ENCODE measurements at regions not wholly inside any gene's neighbourhood (a gene's known extent, or its start where the extent isn't known, plus 50 kb on each side); places are given as distances from the start of the nearest gene placed in this dataset.

- no peaks in the 10 kb centered on the region for H3K27me3 ChIP-seq (replicated peaks)
- H3K36me3 ChIP-seq: no peaks in the 10 kb centered on the region
- H3K9me3 ChIP-seq (replicated peaks): no peaks in the 10 kb centered on the region
- no peak for DNase-seq (ENCODE audit: low read depth in 1 of 2, low spot score in 2 of 2)
- H3K4me1 ChIP-seq (replicated peaks): no peaks in the 10 kb centered on the region
- H3K4me3 ChIP-seq: no peak overlapping the region
- H3K27ac ChIP-seq: no peak overlapping the region
These were observed 316.6 kb upstream of the MEX3C start for GRCh38 chr18:51514128-51514527.

DNA sequence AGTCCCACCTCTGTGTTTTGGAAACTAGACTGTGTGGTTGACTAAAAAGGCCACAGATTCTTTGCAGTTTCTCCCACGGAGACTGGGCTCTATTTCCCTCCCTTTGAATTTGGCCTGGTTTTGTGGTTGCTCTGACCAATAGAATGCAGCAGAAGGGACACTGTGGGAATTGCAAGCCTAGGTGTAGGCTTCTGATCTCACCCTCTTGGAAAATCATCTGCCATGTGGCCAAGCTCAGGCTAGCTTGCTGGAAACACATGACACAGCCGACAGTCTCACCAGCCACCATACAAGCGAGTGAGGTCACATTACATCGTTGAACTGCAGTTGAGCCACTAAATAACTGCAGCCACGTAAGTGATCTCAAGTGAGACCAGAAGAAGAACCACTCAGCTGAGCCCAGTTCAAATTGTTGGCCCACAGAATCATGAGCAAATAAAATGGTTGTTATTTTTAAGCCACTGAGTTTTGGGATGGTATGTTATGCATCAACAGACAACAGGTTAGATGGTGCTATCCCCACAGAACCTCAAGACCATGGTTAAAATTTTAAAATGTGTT lies 319.1 kb upstream of the MEX3C start:
- Histone ChIP-seq H3K4me1 (replicated peaks) (no peaks in the 10 kb centered on the region), H3K27ac (no peak overlapping the region), H3K27me3 (replicated peaks) (no peaks in the 10 kb centered on the region), H3K36me3 (no peaks in the 10 kb centered on the region), H3K9me3 (replicated peaks) (no peaks in the 10 kb centered on the region), H3K4me3 (no peak overlapping the region)
- DNase-seq (ENCODE audit: low read depth in 1 of 2, low spot score in 2 of 2): no peak

- no peak for DNase-seq (ENCODE audit: low read depth in 1 of 2, low spot score in 2 of 2)
- Histone ChIP-seq H3K4me1 (replicated peaks) (no peaks in the 10 kb centered on the region), H3K36me3 (no peaks in the 10 kb centered on the region), H3K27me3 (replicated peaks) (no peaks in the 10 kb centered on the region), H3K9me3 (replicated peaks) (no peaks in the 10 kb centered on the region), H3K27ac (no peak overlapping the region), H3K4me3 (no peak overlapping the region)
These were observed 322.1 kb upstream of the MEX3C start for GRCh38 chr18:51519571-51519970.

- Histone ChIP-seq H3K36me3 (no peaks in the 10 kb centered on the region), H3K27me3 (replicated peaks) (no peaks in the 10 kb centered on the region), H3K4me1 (replicated peaks) (no peaks in the 10 kb centered on the region), H3K27ac (no peak overlapping the region), H3K9me3 (replicated peaks) (no peaks in the 10 kb centered on the region), H3K4me3 (no peak overlapping the region)
- DNase-seq (ENCODE audit: low read depth in 1 of 2, low spot score in 2 of 2): no peak
These were observed 323.2 kb upstream of the MEX3C start for GRCh38 chr18:51520676-51521180.

- no peaks in the 10 kb centered on the region for H3K4me1 ChIP-seq (replicated peaks)
These were observed 324.9 kb upstream of the MEX3C start for GRCh38 chr18:51522338-51522737.

DNA sequence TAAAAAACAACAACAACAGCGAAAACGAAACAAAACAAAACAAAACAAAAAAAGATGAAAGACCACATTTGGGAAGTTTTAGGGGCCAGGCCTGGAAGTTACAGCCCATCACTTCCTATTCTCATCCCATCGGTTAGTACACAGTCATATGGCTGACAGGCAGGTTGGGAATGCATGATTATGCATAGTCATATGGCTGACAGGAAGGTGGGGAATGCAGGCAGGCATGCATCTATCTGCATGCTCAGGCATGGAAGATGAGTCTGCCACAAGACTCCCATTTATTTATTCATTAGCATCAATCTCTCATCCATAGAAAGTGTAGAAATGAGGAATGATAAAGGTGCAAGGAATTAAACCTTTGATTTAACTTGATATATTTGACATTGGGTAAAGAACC lies 325.3 kb upstream of the MEX3C start:
- no peaks in the 10 kb centered on the region for H3K36me3 ChIP-seq
- H3K27ac ChIP-seq: no peak overlapping the region
- DNase-seq (ENCODE audit: low read depth in 1 of 2, low spot score in 2 of 2): no peak
- no peaks in the 10 kb centered on the region for H3K27me3 ChIP-seq (replicated peaks)
- H3K9me3 ChIP-seq (replicated peaks): no peaks in the 10 kb centered on the region
- H3K4me1 ChIP-seq (replicated peaks): no peaks in the 10 kb centered on the region
- no peak overlapping the region for H3K4me3 ChIP-seq

More at GRCh38 chr18:51522338-51522737, 324.9 kb upstream of the MEX3C start:
- Histone ChIP-seq H3K27ac (no peak overlapping the region), H3K27me3 (replicated peaks) (no peaks in the 10 kb centered on the region), H3K36me3 (no peaks in the 10 kb centered on the region), H3K9me3 (replicated peaks) (no peaks in the 10 kb centered on the region), H3K4me3 (no peak overlapping the region)
- DNase-seq (ENCODE audit: low read depth in 1 of 2, low spot score in 2 of 2): no peak

DNA sequence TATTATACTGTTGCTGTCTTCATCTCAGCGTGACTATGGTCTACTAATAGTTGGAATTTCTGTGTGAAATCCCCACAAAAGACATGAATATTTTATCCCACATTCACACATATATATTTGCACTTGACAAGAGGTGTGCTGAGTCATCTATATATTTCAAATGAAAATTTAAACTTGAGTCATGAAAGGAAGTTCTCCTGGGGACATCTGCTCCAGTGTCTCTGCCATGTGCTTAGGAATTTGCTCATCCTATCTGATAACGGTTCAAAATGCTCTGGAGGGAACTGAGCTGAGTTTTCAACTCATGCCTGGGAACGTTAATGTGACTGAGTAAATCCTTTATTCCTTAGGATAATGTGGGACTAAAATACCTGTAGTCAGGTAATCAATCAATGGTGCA lies 326.2 kb upstream of the MEX3C start:
- no peak for DNase-seq (ENCODE audit: low read depth in 1 of 2, low spot score in 2 of 2)
- H3K27me3 ChIP-seq (replicated peaks): no peaks in the 10 kb centered on the region
- H3K4me1 ChIP-seq (replicated peaks): no peaks in the 10 kb centered on the region
- no peaks in the 10 kb centered on the region for H3K9me3 ChIP-seq (replicated peaks)
- no peak overlapping the region for H3K27ac ChIP-seq
- H3K36me3 ChIP-seq: no peaks in the 10 kb centered on the region
- H3K4me3 ChIP-seq: no peak overlapping the region

- Histone ChIP-seq H3K36me3 (no peaks in the 10 kb centered on the region), H3K9me3 (replicated peaks) (no peaks in the 10 kb centered on the region), H3K27me3 (replicated peaks) (no peaks in the 10 kb centered on the region), H3K4me1 (replicated peaks) (no peaks in the 10 kb centered on the region), H3K27ac (no peak overlapping the region), H3K4me3 (no peak overlapping the region)
- DNase-seq (ENCODE audit: low read depth in 1 of 2, low spot score in 2 of 2): no peak
These were observed 328.2 kb upstream of the MEX3C start for GRCh38 chr18:51525453-51526225.

- H3K4me1 ChIP-seq (replicated peaks): no peaks in the 10 kb centered on the region
- no peak for DNase-seq (ENCODE audit: low read depth in 1 of 2, low spot score in 2 of 2)
- H3K4me3 ChIP-seq: no peak overlapping the region
- H3K27ac ChIP-seq: no peak overlapping the region
- no peaks in the 10 kb centered on the region for H3K9me3 ChIP-seq (replicated peaks)
- no peaks in the 10 kb centered on the region for H3K27me3 ChIP-seq (replicated peaks)
- H3K36me3 ChIP-seq: no peaks in the 10 kb centered on the region
These were observed 330.3 kb upstream of the MEX3C start for GRCh38 chr18:51527826-51528225.

DNA sequence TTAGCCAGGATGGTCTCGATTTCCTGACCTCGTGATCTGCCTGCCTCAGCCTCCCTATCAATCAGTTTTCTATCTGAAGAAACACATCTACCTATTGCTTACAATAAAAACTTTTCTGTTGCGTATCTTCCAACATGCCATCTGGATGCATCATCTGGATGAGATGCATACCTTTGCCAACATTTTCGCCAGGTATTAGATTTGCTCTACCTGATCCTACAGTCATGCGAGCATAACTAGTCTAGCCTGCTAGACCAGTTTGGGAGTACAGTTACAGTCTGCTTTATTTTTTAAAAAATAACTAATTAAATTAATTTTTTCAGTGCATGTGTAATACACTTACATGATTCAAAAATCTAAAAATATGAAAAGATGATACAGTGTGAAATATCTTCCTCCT lies 334.0 kb upstream of the MEX3C start:
- Histone ChIP-seq H3K4me3 (no peak overlapping the region), H3K36me3 (no peaks in the 10 kb centered on the region), H3K4me1 (replicated peaks) (no peaks in the 10 kb centered on the region), H3K9me3 (replicated peaks) (no peaks in the 10 kb centered on the region), H3K27ac (no peak overlapping the region), H3K27me3 (replicated peaks) (no peaks in the 10 kb centered on the region)
- DNase-seq (ENCODE audit: low read depth in 1 of 2, low spot score in 2 of 2): no peak

- H3K27me3 ChIP-seq (replicated peaks): no peaks in the 10 kb centered on the region
- H3K36me3 ChIP-seq: no peaks in the 10 kb centered on the region
- no peak overlapping the region for H3K27ac ChIP-seq
- H3K4me3 ChIP-seq: no peak overlapping the region
- no peaks in the 10 kb centered on the region for H3K4me1 ChIP-seq (replicated peaks)
- DNase-seq (ENCODE audit: low read depth in 1 of 2, low spot score in 2 of 2): no peak
- no peaks in the 10 kb centered on the region for H3K9me3 ChIP-seq (replicated peaks)
These were observed 340.0 kb upstream of the MEX3C start for GRCh38 chr18:51537487-51537886.

DNA sequence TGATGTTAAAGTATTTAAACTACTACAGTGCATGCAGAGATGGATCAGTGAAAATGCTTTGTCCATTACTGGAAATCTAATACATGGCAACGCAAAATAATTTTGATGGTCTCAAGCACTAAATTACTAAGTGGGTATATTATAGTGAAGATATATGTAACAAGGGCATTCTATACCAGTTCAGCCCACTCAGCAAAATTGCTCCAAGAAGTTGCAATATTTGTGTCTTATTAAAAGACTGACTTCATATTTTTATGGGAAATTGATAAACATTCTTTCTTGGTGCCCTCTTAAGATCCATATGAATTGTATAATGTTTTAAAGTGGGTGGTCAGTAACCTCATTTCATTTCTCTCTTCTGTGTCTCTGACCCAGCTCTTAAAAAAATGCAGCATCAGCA lies 343.1 kb upstream of the MEX3C start:
- H3K27me3 ChIP-seq (replicated peaks): no peaks in the 10 kb centered on the region

DNA sequence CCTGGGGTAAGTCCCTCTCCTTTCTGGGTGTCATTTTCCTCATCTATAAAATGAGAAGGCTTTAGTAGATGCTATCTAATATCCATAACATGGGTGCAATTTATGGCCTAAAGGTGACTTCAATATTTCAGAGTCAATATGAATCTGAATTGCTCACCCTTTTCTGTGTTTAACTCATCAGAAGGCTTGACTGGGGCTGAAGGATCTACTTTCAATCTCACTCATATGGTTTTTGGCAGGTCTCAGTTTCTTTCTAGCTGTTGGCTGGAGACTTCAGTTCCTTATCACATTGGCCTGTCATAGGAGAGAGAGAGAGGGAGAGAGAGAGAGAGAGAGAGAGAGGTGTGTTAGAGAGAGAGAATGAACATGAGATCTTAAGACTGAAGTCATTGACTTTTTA lies 343.7 kb upstream of the MEX3C start:
- no peak overlapping the region for H3K4me3 ChIP-seq
- no peaks in the 10 kb centered on the region for H3K4me1 ChIP-seq (replicated peaks)
- no peaks in the 10 kb centered on the region for H3K36me3 ChIP-seq
- no peaks in the 10 kb centered on the region for H3K9me3 ChIP-seq (replicated peaks)
- no peak overlapping the region for H3K27ac ChIP-seq
- DNase-seq (ENCODE audit: low read depth in 1 of 2, low spot score in 2 of 2): no peak
- H3K27me3 ChIP-seq (replicated peaks): no peaks in the 10 kb centered on the region

More for the DNA sequence above, 343.1 kb upstream of the MEX3C start:
- H3K27ac ChIP-seq: no peak overlapping the region
- H3K36me3 ChIP-seq: no peaks in the 10 kb centered on the region
- DNase-seq (ENCODE audit: low read depth in 1 of 2, low spot score in 2 of 2): no peak
- no peaks in the 10 kb centered on the region for H3K9me3 ChIP-seq (replicated peaks)
- no peak overlapping the region for H3K4me3 ChIP-seq
- H3K4me1 ChIP-seq (replicated peaks): no peaks in the 10 kb centered on the region

GRCh38 chr18:51543658-51544155 lies 346.2 kb upstream of the MEX3C start:
- no peaks in the 10 kb centered on the region for H3K36me3 ChIP-seq
- DNase-seq (ENCODE audit: low read depth in 1 of 2, low spot score in 2 of 2): no peak

More at GRCh38 chr18:51543658-51544155, 346.2 kb upstream of the MEX3C start:
- Histone ChIP-seq H3K4me3 (no peak overlapping the region), H3K4me1 (replicated peaks) (no peaks in the 10 kb centered on the region), H3K27ac (no peak overlapping the region), H3K27me3 (replicated peaks) (no peaks in the 10 kb centered on the region), H3K9me3 (replicated peaks) (no peaks in the 10 kb centered on the region)
